ENCODE measurements at regions not wholly inside any gene's neighbourhood (a gene's known extent, or its start where the extent isn't known, plus 50 kb on each side); places are given as distances from the start of the nearest gene placed in this dataset.
"Not testable (repeated sequence)": the region's sequence is repeated elsewhere in the genome, so short reads cannot be mapped to it uniquely, and the experiment has no call there.

- no peak for DNase-seq (ENCODE audit: low read depth, low spot score)
- no peak overlapping the region for H3K4me3 ChIP-seq (ENCODE audit: low read depth, low read length)
- ChIA-PET CTCF (interaction anchor here (1.6 to 1.8 kb wide), 2 partner anchors 284 to 904 kb away, joined by 5 to 8 read pairs; no protein-coding TSS in a partner anchor), POLR2A (interaction anchor here (0.5 kb wide), 1 partner anchor 496 kb away, joined by 3 read pairs; no protein-coding TSS in a partner anchor)
- TF ChIP-seq CTCF (IDR thresholded peaks at IDR 0.05; ENCODE audit: insufficient read depth, low read length, missing control alignments), result no peak
Measured at GRCh38 chr11:71371674-71372069, 76.5 kb downstream of the DHCR7 start.

DNA sequence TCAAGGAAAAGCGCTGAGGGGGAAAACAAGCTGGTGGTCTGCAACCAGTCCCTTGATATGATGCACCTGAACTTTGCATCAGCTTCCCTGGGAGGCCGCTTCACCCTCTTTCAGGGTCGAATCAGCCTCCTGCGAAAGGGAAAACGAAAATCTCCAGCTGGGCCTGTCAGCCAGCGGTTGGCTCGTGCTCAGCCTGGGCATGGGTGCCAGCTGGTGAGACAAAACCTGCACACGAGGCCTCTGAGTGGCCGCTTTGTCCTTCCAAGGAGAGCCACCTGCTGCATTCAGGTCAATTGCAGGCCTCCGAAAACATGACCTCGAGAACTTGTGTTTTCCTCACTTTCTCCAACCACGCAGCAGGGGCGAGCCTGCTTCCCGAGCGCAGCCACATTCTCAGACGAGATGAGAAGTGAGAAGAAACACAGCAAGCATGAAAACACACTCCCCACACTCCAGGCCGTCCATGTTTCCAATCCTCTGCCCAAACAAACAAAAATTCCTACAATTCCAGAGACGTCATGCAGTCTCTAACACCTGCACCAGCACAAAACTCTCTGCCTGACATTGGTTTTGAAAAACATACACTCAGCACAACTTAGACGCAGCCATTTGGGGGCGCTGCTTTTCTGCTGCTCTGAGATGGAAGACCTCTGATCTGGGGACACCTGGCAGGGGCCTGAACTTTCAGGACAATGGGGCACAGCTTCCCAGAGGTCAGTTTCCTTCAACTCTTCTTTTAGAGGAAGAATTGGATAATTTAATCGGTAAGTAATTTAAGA lies 77.1 kb downstream of the DHCR7 start:
- no peak for TF ChIP-seq CTCF (IDR thresholded peaks at IDR 0.05; ENCODE audit: insufficient read depth, low read length, missing control alignments)
- ChIA-PET CTCF (interaction anchor here (1.8 kb wide), 1 partner anchor 284 kb away, joined by 8 read pairs; no protein-coding TSS in a partner anchor), POLR2A (interaction anchor here (0.5 kb wide), 1 partner anchor 496 kb away, joined by 3 read pairs; no protein-coding TSS in a partner anchor)
- no peak for DNase-seq (ENCODE audit: low read depth, low spot score)
- no peak overlapping the region for H3K4me3 ChIP-seq (ENCODE audit: low read depth, low read length)

DNA sequence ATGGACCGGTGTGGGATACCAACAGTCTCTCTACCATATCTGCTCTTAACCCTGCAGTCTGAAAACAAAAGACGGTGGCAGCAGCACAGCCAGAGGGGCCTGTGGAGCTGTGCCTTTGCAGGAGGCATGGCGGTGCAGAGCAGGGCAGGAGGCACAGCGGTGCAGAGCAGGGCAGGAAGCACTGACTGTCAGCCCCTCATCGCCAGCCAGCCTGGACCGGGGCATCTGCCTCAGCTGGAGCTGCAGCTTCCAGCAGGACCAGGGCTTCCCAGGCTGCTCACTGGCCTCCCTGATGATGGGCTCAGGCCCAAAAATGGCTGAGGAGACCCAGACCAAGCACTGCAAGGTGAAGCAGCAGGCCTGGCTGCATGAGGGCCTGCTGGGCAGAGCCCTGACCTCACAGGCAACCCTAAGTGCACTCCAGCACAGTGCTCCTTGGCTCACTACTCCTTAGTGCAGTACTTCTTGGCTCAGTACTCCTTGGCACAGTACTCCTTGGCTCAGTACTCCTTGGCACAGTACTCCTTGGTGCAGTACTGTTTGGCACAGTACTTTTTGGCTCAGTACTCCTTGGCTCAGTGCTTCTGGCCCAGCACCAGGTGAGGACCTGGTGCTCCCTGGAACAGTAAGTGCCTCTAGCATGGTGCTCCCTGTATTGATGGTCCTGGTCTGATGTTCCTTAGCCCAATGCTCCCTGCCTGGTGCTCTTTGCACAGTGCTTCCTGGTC lies 78.0 kb downstream of the DHCR7 start:
- no peak for TF ChIP-seq CTCF (IDR thresholded peaks at IDR 0.05; ENCODE audit: insufficient read depth, low read length, missing control alignments)
- DNase-seq (ENCODE audit: low read depth, low spot score), result no peak
- ChIA-PET POLR2A (no interaction called here), CTCF (interaction anchor here (0.7 kb wide), 1 partner anchor 903 kb away, joined by 3 read pairs; no protein-coding TSS in a partner anchor)
- no peak overlapping the region for H3K4me3 ChIP-seq (ENCODE audit: low read depth, low read length)

DNA sequence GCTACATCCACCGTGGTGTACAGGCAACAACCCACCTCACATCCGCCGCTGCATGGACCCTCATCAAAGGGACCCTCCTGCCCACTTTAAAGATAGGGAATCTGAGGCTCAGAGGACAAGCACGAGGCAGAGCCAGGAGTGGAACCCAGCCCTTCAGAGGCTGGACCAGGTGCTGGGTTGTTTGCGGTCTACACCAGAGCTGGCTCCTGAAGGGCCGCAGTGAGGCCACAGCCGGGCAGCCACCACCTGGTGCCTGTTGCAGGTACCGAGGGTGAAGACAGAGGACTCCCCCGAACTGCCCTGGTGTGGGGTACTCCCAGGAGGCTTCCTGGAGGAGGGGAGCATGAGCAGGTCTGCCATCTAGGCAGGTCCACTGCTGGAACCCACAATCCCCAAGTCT lies 78.8 kb downstream of the DHCR7 start:
- TF ChIP-seq CTCF (IDR thresholded peaks at IDR 0.05; ENCODE audit: insufficient read depth, low read length, missing control alignments), result no peak
- ChIA-PET POLR2A (no interaction called here), CTCF (interaction anchor here (0.7 kb wide), 1 partner anchor 902 kb away, joined by 3 read pairs; no protein-coding TSS in a partner anchor)
- no peak for DNase-seq (ENCODE audit: low read depth, low spot score)
- H3K4me3 ChIP-seq (ENCODE audit: low read depth, low read length), result no peak overlapping the region

GRCh38 chr11:71368966-71369365 lies 79.2 kb downstream of the DHCR7 start:
- TF ChIP-seq CTCF (IDR thresholded peaks at IDR 0.05; ENCODE audit: insufficient read depth, low read length, missing control alignments), result no peak
- POLR2A ChIA-PET, result no interaction called here
- CTCF ChIA-PET, result no interaction called here
- H3K4me3 ChIP-seq (ENCODE audit: low read depth, low read length), result no peak overlapping the region
- DNase-seq (ENCODE audit: low read depth, low spot score), result no peak

GRCh38 chr11:71367756-71368155 lies 80.4 kb downstream of the DHCR7 start:
- ChIA-PET POLR2A (no interaction called here), CTCF (no interaction called here)
- no peak for DNase-seq (ENCODE audit: low read depth, low spot score)
- H3K4me3 ChIP-seq (ENCODE audit: low read depth, low read length), result no peak overlapping the region
- no peak for TF ChIP-seq CTCF (IDR thresholded peaks at IDR 0.05; ENCODE audit: insufficient read depth, low read length, missing control alignments)

DNA sequence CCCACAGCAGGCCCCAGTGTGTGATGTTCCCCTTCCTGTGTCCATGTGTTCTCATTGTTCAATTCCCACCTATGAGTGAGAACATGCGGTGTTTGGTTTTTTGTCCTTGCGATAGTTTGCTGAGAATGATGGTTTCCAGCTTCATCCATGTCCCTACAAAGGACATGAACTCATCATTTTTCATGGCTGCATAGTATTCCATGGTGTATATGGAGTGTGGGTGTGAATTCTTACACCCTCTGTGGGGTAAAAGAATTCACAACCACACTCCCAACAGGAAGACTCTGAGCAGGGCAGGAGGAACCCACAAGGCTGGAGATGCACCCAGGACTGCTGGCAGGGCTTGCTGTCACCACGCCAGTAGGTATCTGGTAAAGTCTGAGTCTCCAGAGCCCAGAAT lies 80.9 kb downstream of the DHCR7 start:
- H3K4me3 ChIP-seq (ENCODE audit: low read depth, low read length); POLR2A ChIA-PET; DNase-seq (ENCODE audit: low read depth, low spot score): not testable (repeated sequence)
- CTCF ChIA-PET, result interaction anchor here (1.5 kb wide), 1 partner anchor 280 kb away, joined by 3 read pairs; no protein-coding TSS in a partner anchor
